Lower lobe of right lung (tissue), 2 donors: ENCODE measurements at regions not wholly inside any gene's neighbourhood (a gene's known extent, or its start where the extent isn't known, plus 50 kb on each side); places are given as distances from the start of the nearest gene placed in this dataset.

Source experiments
- ATAC-seq, 2 donors: fragments of 200-7000 bp; cut with Tn5 transposase; one replicate each; pipeline ENCODE4 v1.9.1; 2020 to 2022; ENCODE audit warnings: mild to moderate bottlenecking in 2 of 2, moderate library complexity in 2 of 2
- DNase-seq: peaks from one replicate; pipeline ENCODE4 v3.0.0-alpha.2; 2020
- H3K27ac ChIP-seq: fragments of 200-600 bp; one replicate; pipeline ENCODE4 v1.8.0; 2022
- H3K27me3 ChIP-seq: fragments of 200-600 bp; one replicate; pipeline ENCODE4 v1.8.0; 2022; ENCODE audit warnings: low read depth
- H3K36me3 ChIP-seq: fragments of 200-600 bp; one replicate; pipeline ENCODE4 v1.8.0; 2022; ENCODE audit warnings: mild to moderate bottlenecking
- H3K4me1 ChIP-seq: fragments of 200-600 bp; one replicate; pipeline ENCODE4 v1.8.0; 2022
- H3K4me3 ChIP-seq: fragments of 200-600 bp; one replicate; pipeline ENCODE4 v1.8.0; 2022; ENCODE audit warnings: mild to moderate bottlenecking
- H3K9me3 ChIP-seq: fragments of 200-600 bp; one replicate; pipeline ENCODE4 v1.8.0; 2022
- CTCF ChIP-seq: fragments of 200-600 bp; IDR thresholded peaks from one replicate; pipeline ENCODE4 v1.8.0; 2022; ENCODE audit warnings: antibody characterized with exemption, mild to moderate bottlenecking
- intact Hi-C: fragments of 100-400 bp; cut with DNase I; formaldehyde crosslinking; loops from one replicate; pipeline ENCODE4 v1.11.0; 2022
- donor health status: DM: no; HTN: yes; CAD: no; lungs with severe emphysema.

- no peaks in the 10 kb centered on the region for H3K4me1 ChIP-seq
- intact Hi-C loops = no loop called here
Measured at GRCh38 chr2:173841110-173841509, 124.1 kb downstream of the SP3 start.

GRCh38 chr2:173843526-173843925, 121.6 kb downstream of the SP3 start:
- Histone ChIP-seq H3K9me3 (no peaks in the 10 kb centered on the region), H3K36me3 (no peaks in the 10 kb centered on the region), H3K4me1 (no peaks in the 10 kb centered on the region), H3K27me3 (no peaks in the 10 kb centered on the region), H3K4me3 (no peak overlapping the region), H3K27ac (no peak overlapping the region)
- no peak for DNase-seq
- intact Hi-C loops = no loop called here
- TF ChIP-seq CTCF = no peak
- ATAC-seq = no peak

More at GRCh38 chr2:173841110-173841509, 124.1 kb downstream of the SP3 start:
- H3K27me3 ChIP-seq = no peaks in the 10 kb centered on the region
- DNase-seq (no peak), ATAC-seq (no peak)
- H3K36me3 ChIP-seq = no peaks in the 10 kb centered on the region
- H3K4me3 ChIP-seq = no peak overlapping the region
- no peak for TF ChIP-seq CTCF
- H3K9me3 ChIP-seq = no peaks in the 10 kb centered on the region
- H3K27ac ChIP-seq = no peak overlapping the region

GRCh38 chr2:173851141-173851641, 114.0 kb downstream of the SP3 start:
- Histone ChIP-seq H3K27ac (no peak overlapping the region), H3K36me3 (no peaks in the 10 kb centered on the region), H3K9me3 (no peaks in the 10 kb centered on the region), H3K27me3 (no peaks in the 10 kb centered on the region), H3K4me3 (no peak overlapping the region), H3K4me1 (no peaks in the 10 kb centered on the region)
- ATAC-seq (no peak), DNase-seq (no peak)
- intact Hi-C loops = no loop called here
- no peak for TF ChIP-seq CTCF

- Histone ChIP-seq H3K4me1 (no peaks in the 10 kb centered on the region), H3K36me3 (no peaks in the 10 kb centered on the region), H3K27ac (no peak overlapping the region), H3K4me3 (no peak overlapping the region), H3K9me3 (no peaks in the 10 kb centered on the region), H3K27me3 (no peaks in the 10 kb centered on the region)
- TF ChIP-seq CTCF = no peak
- DNase-seq = no peak
- ATAC-seq = no peak
- intact Hi-C loops = no loop called here
Measured at GRCh38 chr2:173854141-173854540, 111.0 kb downstream of the SP3 start.

GRCh38 chr2:173854840-173855239, 110.3 kb downstream of the SP3 start:
- H3K9me3 ChIP-seq = no peaks in the 10 kb centered on the region
- H3K4me3 ChIP-seq = no peak overlapping the region
- no peak overlapping the region for H3K27ac ChIP-seq
- H3K4me1 ChIP-seq = no peaks in the 10 kb centered on the region
- DNase-seq (no peak), ATAC-seq (peak in 1 of 2 donors; percentile 40)
- no peaks in the 10 kb centered on the region for H3K36me3 ChIP-seq
- H3K27me3 ChIP-seq = no peaks in the 10 kb centered on the region
- no peak for TF ChIP-seq CTCF
- intact Hi-C loops = no loop called here

- Histone ChIP-seq H3K9me3 (no peaks in the 10 kb centered on the region), H3K4me1 (no peaks in the 10 kb centered on the region), H3K36me3 (no peaks in the 10 kb centered on the region), H3K27ac (no peak overlapping the region), H3K4me3 (no peak overlapping the region), H3K27me3 (no peaks in the 10 kb centered on the region)
- intact Hi-C loops = no loop called here
- no peak for DNase-seq
- no peak for TF ChIP-seq CTCF
- ATAC-seq = no peak
Measured at GRCh38 chr2:173855661-173856060, 109.5 kb downstream of the SP3 start.
